ENCODE measurements at regions not wholly inside any gene's neighbourhood (a gene's known extent, or its start where the extent isn't known, plus 50 kb on each side); places are given as distances from the start of the nearest gene placed in this dataset.
"Not testable (repeated sequence)": the region's sequence is repeated elsewhere in the genome, so short reads cannot be mapped to it uniquely, and the experiment has no call there.

GRCh38 chr3:163508206-163508605, 1570.1 kb downstream of the SI start:
- no peak for DNase-seq

- DNase-seq: no peak
Measured at GRCh38 chr3:163504974-163505373, 1573.3 kb downstream of the SI start.

- not testable (repeated sequence) for DNase-seq
Measured at GRCh38 chr3:163499736-163500219, 1578.5 kb downstream of the SI start.

- DNase-seq: not testable (repeated sequence)
Measured at GRCh38 chr3:163498842-163499735, 1579.2 kb downstream of the SI start.

GRCh38 chr3:163491714-163492113, 1586.6 kb downstream of the SI start:
- DNase-seq: no peak

- no peak for DNase-seq
Measured at GRCh38 chr3:163490119-163490518, 1588.2 kb downstream of the SI start.

GRCh38 chr3:163482695-163483094, 1595.6 kb downstream of the SI start:
- no peak for DNase-seq

- DNase-seq: no peak
Measured at GRCh38 chr3:163481738-163482137, 1596.6 kb downstream of the SI start.

GRCh38 chr3:163476179-163476578, 1602.1 kb downstream of the SI start:
- no peak for DNase-seq

- no peak for DNase-seq
Measured at GRCh38 chr3:163474766-163475165, 1603.5 kb downstream of the SI start.

- no peak for DNase-seq
Measured at GRCh38 chr3:163468531-163469335, 1609.6 kb downstream of the SI start.

GRCh38 chr3:163462446-163462845, 1615.8 kb downstream of the SI start:
- DNase-seq: no peak

GRCh38 chr3:163450698-163451097, 1627.6 kb downstream of the SI start:
- no peak for DNase-seq

GRCh38 chr3:163438760-163439159, 1639.5 kb downstream of the SI start:
- DNase-seq: no peak

GRCh38 chr3:163422671-163423070, 1655.6 kb downstream of the SI start:
- DNase-seq: no peak

- no peak for DNase-seq
Measured at GRCh38 chr3:163391407-163392181, 1686.7 kb downstream of the SI start.

- DNase-seq: no peak
Measured at GRCh38 chr3:163384383-163384782, 1693.9 kb downstream of the SI start.

- DNase-seq: no peak
Measured at GRCh38 chr3:163382183-163382582, 1696.1 kb downstream of the SI start.

GRCh38 chr3:163368168-163368567, 1710.1 kb downstream of the SI start:
- no peak for DNase-seq

GRCh38 chr3:163364717-163365116, 1713.6 kb downstream of the SI start:
- no peak for DNase-seq

GRCh38 chr3:163362151-163362550, 1716.1 kb downstream of the SI start:
- no peak for DNase-seq

- DNase-seq: not testable (repeated sequence)
Measured at GRCh38 chr3:163361357-163361878, 1716.9 kb downstream of the SI start.

- no peak for DNase-seq
Measured at GRCh38 chr3:163347944-163348343, 1730.4 kb downstream of the SI start.

Measured in NCI-H2107 (cell line).